Activated T-cell treated with anti-CD3 and anti-CD28 coated beads, Interleukin-2, amount 50 U/mL, for 1 hour (primary cell): ENCODE measurements at regions not wholly inside any gene's neighbourhood (a gene's known extent, or its start where the extent isn't known, plus 50 kb on each side); places are given as distances from the start of the nearest gene placed in this dataset.

Experiments
- DNase-seq: peaks from one replicate; pipeline ENCODE4 v3.0.0-alpha.2; 2020

GRCh38 chr10:44326474-44327030 is 58.3 kb downstream of the CXCL12 start:
- DNase-seq: no peak

- no peak for DNase-seq
Measured at GRCh38 chr10:44325596-44326307, 59.1 kb downstream of the CXCL12 start.

GRCh38 chr10:44325157-44325556 is 59.7 kb downstream of the CXCL12 start:
- DNase-seq: no peak

- DNase-seq: no peak
Measured at GRCh38 chr10:44323838-44324237, 61.1 kb downstream of the CXCL12 start.

GRCh38 chr10:44322137-44322536 is 62.8 kb downstream of the CXCL12 start:
- no peak for DNase-seq

- DNase-seq: no peak
Measured at GRCh38 chr10:44320756-44321155, 64.1 kb downstream of the CXCL12 start.

- no peak for DNase-seq
Measured at GRCh38 chr10:44317856-44318255, 67.0 kb downstream of the CXCL12 start.

- DNase-seq: no peak
Measured at GRCh38 chr10:44316922-44317215, 68.0 kb downstream of the CXCL12 start.

GRCh38 chr10:44316187-44316921 is 68.5 kb downstream of the CXCL12 start:
- no peak for DNase-seq

- DNase-seq: no peak
Measured at GRCh38 chr10:44314802-44315460, 70.0 kb downstream of the CXCL12 start.

GRCh38 chr10:44313761-44314165 is 71.1 kb downstream of the CXCL12 start:
- no peak for DNase-seq

- no peak for DNase-seq
Measured at GRCh38 chr10:44312401-44312800, 72.5 kb downstream of the CXCL12 start.

GRCh38 chr10:44311563-44312051 is 73.3 kb downstream of the CXCL12 start:
- DNase-seq: no peak

- DNase-seq: peak; percentile 63
Measured at GRCh38 chr10:44310762-44311562, 73.9 kb downstream of the CXCL12 start.

- DNase-seq: no peak
Measured at GRCh38 chr10:44309939-44310761, 74.7 kb downstream of the CXCL12 start.

GRCh38 chr10:44309361-44309760 is 75.5 kb downstream of the CXCL12 start:
- no peak for DNase-seq

GRCh38 chr10:44308935-44309334 is 76.0 kb downstream of the CXCL12 start:
- no peak for DNase-seq

- no peak for DNase-seq
Measured at GRCh38 chr10:44307691-44308090, 77.2 kb downstream of the CXCL12 start.

GRCh38 chr10:44306762-44307161 is 78.1 kb downstream of the CXCL12 start:
- DNase-seq: no peak

GRCh38 chr10:44306147-44306710 is 78.7 kb downstream of the CXCL12 start:
- DNase-seq: no peak

GRCh38 chr10:44301781-44302355 is 83.0 kb downstream of the CXCL12 start:
- DNase-seq: no peak
